ENCODE measurements at regions not wholly inside any gene's neighbourhood (a gene's known extent, or its start where the extent isn't known, plus 50 kb on each side); places are given as distances from the start of the nearest gene placed in this dataset.

- no peak for TF ChIP-seq CTCF (CRISPR knock-in tag; IDR thresholded peaks at IDR 0.05)
- no peak for TF ChIP-seq ZNF724P (CRISPR knock-in tag; IDR thresholded peaks at IDR 0.05; ENCODE audit: borderline replicate concordance)
- TF ChIP-seq RERE (CRISPR knock-in tag; IDR thresholded peaks at IDR 0.05; ENCODE audit: low read depth), result no peak
- TF ChIP-seq POLR2A (IDR thresholded peaks at IDR 0.05; ENCODE audit: insufficient read depth in 1 of 2, low read depth in 2 of 2, low read length in 2 of 2), result no peak
- TF ChIP-seq ATF3 (CRISPR knock-in tag; IDR thresholded peaks at IDR 0.05), result no peak
- TF ChIP-seq CREB1 (IDR thresholded peaks at IDR 0.05), result no peak
- TF ChIP-seq CREB1 (CRISPR knock-in tag; IDR thresholded peaks at IDR 0.05), result no peak
- TF ChIP-seq RBM39 (IDR thresholded peaks at IDR 0.05; ENCODE audit: low read depth, low read length, poor library complexity, severe bottlenecking), result no peak
- TF ChIP-seq ZNF354B (CRISPR knock-in tag; IDR thresholded peaks at IDR 0.05), result no peak
- no peak for TF ChIP-seq ARNT (IDR thresholded peaks at IDR 0.05)
- no peak for TF ChIP-seq ZNF580 (CRISPR knock-in tag; IDR thresholded peaks at IDR 0.05; ENCODE audit: borderline replicate concordance, low read depth)
- no peak for TF ChIP-seq ESRRA (CRISPR knock-in tag; IDR thresholded peaks at IDR 0.05; ENCODE audit: low read depth)
- TF ChIP-seq RNF219 (CRISPR knock-in tag; IDR thresholded peaks at IDR 0.05), result no peak
- no peak for TF ChIP-seq SRSF4 (IDR thresholded peaks at IDR 0.05; ENCODE audit: low read depth, low read length, poor library complexity, severe bottlenecking)
- TF ChIP-seq KDM5A (IDR thresholded peaks at IDR 0.05; ENCODE audit: borderline replicate concordance, low read length), result no peak
Measured at GRCh38 chr2:23241611-23242245, 143.3 kb upstream of the KLHL29 start.

Measured in HepG2 (cell line).